H54 (cell line): ENCODE measurements at regions not wholly inside any gene's neighbourhood (a gene's known extent, or its start where the extent isn't known, plus 50 kb on each side); places are given as distances from the start of the nearest gene placed in this dataset.
"Not testable (repeated sequence)": the region's sequence is repeated elsewhere in the genome, so short reads cannot be mapped to it uniquely, and the experiment has no call there.

Experiments
- DNase-seq: peaks from one replicate; pipeline ENCODE4 v3.0.0; 2011; ENCODE audit warnings: low spot score, mixed read lengths; ENCODE audit not compliant: insufficient read length
- FAIRE-seq: peaks from 3 replicates; lab custom pipeline; 2011; peaks lifted over from hg19 to GRCh38; lab: Jason Lieb, UNC
- POLR2A ChIP-seq: IDR thresholded peaks from 2 replicates; pipeline ENCODE4 v1.6.1; 2011; ENCODE audit warnings: low read depth, mild to moderate bottlenecking, low read length

DNA sequence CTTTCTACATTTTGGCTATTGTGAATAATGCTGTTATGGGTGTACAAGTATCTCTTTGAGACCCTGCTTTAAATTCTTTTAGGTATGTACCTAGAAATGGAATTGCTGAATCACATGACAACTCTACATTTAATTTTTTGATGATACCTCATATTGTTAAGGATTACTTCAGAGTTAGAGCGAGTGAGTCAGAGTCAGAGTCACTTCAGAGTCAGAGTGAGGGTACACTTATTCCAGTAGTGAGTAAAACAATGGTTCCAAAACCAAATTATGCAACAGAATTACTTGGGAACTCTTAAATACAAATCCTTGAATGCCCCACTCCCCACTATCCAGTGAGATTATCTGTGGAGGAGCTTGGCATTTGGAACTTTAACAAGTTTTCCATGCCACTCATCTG is 50.3 kb upstream of the SNRK start:
- DNase-seq (no peak), FAIRE-seq (no peak)
- TF ChIP-seq POLR2A: no peak

- DNase-seq: no peak
- no peak for FAIRE-seq
- no peak for TF ChIP-seq POLR2A
Observed at GRCh38 chr3:43233062-43233461, 53.3 kb upstream of the SNRK start.

DNA sequence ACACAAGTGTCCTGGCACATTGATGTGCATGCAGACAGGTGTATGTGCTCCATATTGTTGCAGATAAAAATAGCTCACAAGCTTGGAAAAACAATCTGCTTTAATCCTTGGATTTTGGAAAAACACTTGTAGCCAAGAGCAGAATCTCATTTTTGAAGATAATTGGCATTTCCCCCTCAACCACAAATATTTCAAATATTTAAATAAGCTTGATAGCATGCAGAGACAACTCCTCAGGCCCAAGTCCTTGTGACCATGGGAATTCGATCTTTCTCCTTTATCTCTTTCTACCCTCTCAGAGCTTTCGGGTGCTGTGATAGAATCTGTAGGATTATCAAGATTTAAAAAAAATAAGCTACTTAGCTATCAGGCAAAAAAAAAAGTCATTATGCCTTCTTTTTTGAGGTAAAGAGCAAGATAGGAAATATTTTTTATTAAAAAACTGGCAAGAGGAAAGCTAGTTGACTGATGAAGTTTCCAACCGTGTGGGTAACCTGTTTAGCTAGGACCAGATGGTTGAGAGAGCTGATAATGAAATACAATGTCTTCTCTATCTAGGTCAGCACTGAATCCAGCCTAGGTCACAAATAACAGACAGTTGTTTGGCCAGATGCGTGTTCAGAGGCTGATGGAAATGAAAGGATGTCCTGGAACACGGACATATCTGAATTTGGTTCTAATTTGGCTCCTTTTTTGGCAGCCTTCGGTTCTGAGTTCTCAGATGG is 54.9 kb upstream of the SNRK start:
- no peak for FAIRE-seq
- TF ChIP-seq POLR2A: no peak
- DNase-seq: no peak

DNA sequence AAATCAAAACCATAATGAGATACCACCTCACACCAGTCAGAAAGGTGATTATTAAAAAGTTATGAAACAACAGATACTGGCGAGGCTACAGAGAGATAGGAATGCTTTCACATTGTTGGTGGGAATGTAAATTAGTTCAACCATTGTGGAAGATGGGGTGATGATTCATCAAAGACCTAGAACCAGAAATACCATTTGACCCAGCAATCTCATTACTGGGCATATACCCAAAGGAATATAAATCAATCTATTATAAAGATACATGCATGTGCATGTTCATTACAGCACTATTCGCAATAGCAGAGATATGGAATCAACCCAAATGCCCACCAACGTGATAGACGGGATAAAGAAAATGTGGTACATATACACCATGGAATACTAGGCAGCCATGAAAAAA is 56.5 kb upstream of the SNRK start:
- FAIRE-seq: not testable (repeated sequence)

DNA sequence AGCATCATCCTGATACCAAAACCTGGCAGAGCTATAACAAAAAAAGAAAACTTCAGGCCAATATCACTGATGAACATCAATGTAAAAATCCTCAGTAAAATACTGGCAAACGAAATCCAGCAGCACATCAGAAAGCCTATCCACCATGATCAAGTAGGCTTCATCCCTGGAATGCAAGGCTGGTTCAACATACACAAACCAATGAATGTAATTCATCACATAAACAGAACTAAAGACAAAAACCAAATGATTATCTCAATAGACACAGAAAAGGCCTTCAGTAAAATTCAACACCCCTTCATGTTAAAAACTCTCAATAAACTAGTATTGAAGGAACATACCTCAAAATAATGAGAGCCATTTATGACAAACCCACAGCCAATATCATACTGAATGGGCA is 58.7 kb upstream of the SNRK start:
- not testable (repeated sequence) for DNase-seq, FAIRE-seq

More for the DNA sequence above, 56.5 kb upstream of the SNRK start:
- not testable (repeated sequence) for DNase-seq

DNA sequence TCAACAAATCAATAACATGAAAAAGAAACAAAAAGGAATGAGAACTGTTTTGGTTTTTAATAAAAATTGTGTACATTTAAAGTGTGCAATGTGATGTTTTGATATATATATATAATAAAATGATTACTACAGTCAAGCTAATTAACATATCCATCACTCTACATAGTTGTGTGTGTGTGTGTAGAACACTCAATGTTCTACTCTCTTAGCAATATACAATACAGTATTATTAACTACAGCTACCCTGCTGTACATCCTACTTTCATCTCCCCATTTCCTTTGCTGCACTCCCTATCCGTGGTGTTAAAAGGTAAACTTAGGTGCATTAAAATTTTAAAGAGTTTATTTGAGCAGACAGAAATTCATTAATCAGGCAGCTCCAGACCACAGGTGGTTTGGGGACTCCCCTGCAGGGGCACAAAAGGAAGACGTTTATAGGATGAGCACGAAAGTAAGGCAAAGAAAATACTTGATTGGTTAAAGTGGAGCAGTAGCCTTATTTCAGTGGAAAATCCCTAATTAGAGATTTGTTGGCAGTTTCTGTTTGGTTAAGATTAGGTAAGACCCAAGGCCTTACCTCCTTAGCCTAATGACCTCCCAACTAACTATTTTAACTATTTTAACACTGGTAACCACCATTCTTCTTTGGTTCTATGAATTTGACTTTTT is 61.8 kb upstream of the SNRK start:
- FAIRE-seq (no peak), DNase-seq (no peak)
- TF ChIP-seq POLR2A: no peak

GRCh38 chr3:43223670-43224364 is 62.5 kb upstream of the SNRK start:
- DNase-seq (no peak), FAIRE-seq (no peak)
- TF ChIP-seq POLR2A: no peak

GRCh38 chr3:43222590-43222989 is 63.8 kb upstream of the SNRK start:
- no peak for FAIRE-seq
- no peak for DNase-seq
- TF ChIP-seq POLR2A: no peak

DNA sequence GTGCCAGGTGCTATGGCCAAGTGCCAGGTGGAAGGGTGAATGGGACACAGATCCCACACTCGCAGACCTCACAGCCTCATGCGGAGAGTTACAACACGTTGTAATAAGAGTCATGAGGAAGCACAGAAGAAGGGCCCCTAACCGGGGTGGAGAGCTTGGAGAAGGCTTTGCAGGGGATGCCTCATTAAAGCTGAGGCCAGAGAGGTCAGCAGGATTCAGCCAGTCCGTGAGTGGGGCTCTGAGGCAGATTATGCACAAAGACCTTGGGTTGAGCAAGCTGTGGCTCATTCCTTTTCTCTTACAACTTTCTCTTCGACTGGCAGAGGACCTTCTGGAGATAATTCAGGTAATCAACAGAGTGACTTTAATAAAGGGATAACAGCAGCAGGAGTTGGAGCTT is 65.3 kb upstream of the SNRK start:
- no peak for DNase-seq
- FAIRE-seq: no peak
- no peak for TF ChIP-seq POLR2A

DNA sequence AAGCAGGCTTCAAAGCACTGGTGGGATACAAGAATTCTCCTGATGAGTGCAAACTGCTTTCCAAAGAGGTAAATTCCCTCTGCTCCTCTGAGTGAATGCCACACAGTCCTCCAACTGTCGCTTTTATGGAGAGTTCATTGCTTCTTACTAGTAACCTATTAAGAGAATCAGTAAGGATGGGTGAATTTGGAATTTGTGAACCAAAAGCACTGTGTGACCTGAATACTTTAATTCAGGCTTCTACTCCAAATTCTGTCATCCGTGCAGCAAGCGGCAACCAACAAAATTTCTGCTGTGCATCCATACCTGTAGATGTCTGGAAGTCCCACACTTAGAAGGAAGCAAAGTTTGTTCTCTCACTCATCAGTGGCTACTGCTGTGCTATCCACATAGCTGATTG is 66.7 kb upstream of the SNRK start:
- FAIRE-seq (no peak), DNase-seq (no peak)
- no peak for TF ChIP-seq POLR2A

GRCh38 chr3:43218921-43219320 is 67.4 kb upstream of the SNRK start:
- DNase-seq (no peak), FAIRE-seq (no peak)
- TF ChIP-seq POLR2A: no peak

DNA sequence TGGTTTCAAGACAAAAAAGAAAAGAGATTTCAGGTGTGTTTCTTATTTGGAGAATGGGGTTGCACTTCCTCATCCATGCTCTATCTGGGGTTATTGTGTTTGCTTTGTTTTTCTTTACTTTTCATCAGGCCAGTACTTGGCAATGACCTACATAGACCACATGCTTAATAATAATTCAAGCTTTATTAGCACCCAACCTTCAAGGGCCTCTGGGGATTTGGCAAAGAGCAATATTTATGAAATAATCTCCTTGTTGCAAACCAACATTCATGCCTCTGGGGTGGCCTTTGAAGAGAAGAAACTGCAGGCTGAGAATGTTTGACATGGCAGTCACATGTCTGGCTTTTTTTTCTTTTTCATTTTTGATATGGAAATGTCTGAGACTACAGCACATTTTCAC is 68.2 kb upstream of the SNRK start:
- no peak for FAIRE-seq
- DNase-seq: no peak
- no peak for TF ChIP-seq POLR2A

- no peak for FAIRE-seq
- DNase-seq: peak; percentile 42
- no peak for TF ChIP-seq POLR2A
Observed at GRCh38 chr3:43217633-43218032, 68.7 kb upstream of the SNRK start.

DNA sequence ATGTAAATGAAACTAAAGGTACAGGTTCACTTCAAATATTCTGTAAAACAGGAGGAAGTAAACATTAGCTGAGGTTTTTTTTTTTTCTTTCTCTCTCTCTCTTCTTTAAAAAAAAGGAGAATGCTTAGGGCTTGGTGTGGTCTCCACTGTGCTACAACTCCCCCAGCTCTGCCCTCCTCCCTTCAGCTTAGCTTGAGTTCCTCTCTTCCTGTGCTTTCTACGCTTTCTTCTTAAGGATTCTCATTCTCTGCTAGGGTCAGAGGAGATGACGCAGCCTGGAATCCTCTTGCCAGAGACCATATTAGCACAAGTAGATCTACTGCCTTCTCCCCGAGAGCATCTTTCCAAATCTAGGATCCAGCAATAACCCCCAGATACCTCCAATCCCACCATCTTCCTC is 69.1 kb upstream of the SNRK start:
- FAIRE-seq: no peak
- DNase-seq: no peak
- no peak for TF ChIP-seq POLR2A

GRCh38 chr3:43215663-43216275 is 70.6 kb upstream of the SNRK start:
- no peak for FAIRE-seq
- DNase-seq: no peak
- no peak for TF ChIP-seq POLR2A
